WTC11 (cell line): ENCODE measurements at regions not wholly inside any gene's neighbourhood (a gene's known extent, or its start where the extent isn't known, plus 50 kb on each side); places are given as distances from the start of the nearest gene placed in this dataset.

ENCODE experiments used
- CTCF ChIP-seq: fragments of 200-600 bp; IDR thresholded peaks from 2 replicates; pipeline ENCODE4 v1.8.0; 2022; ENCODE audit warnings: antibody characterized with exemption
- HMGXB4 ChIP-seq: sonication (generic); formaldehyde crosslinking; IDR thresholded peaks from 2 replicates; pipeline ENCODE4 v1.8.1; 2023; ENCODE audit warnings: mild to moderate bottlenecking, moderate library complexity, missing genetic modification reagents

GRCh38 chr10:3496138-3496537 is 288.9 kb downstream of the KLF6 start:
- no peak for TF ChIP-seq HMGXB4 (CRISPR knock-in tag)
- no peak for TF ChIP-seq CTCF
